GM21526 (cell line): ENCODE measurements at regions not wholly inside any gene's neighbourhood (a gene's known extent, or its start where the extent isn't known, plus 50 kb on each side); places are given as distances from the start of the nearest gene placed in this dataset.

Experiments
- ATAC-seq: cut with Tn5 transposase; IDR thresholded peaks from one replicate; pipeline ENCODE4 v1.9.1; 2021; ENCODE audit warnings: moderate library complexity; ENCODE audit not compliant: unreplicated experiment, low FRiP score

- no peak for ATAC-seq
These were observed 356.2 kb downstream of the AJAP1 start for GRCh38 chr1:5010656-5011055.

- no peak for ATAC-seq
These were observed 355.8 kb downstream of the AJAP1 start for GRCh38 chr1:5010236-5010635.

GRCh38 chr1:5009376-5010065 lies 355.1 kb downstream of the AJAP1 start:
- ATAC-seq, result no peak

- no peak for ATAC-seq
These were observed 350.8 kb downstream of the AJAP1 start for GRCh38 chr1:5005171-5005570.

GRCh38 chr1:5002676-5003075 lies 348.3 kb downstream of the AJAP1 start:
- ATAC-seq, result no peak

- no peak for ATAC-seq
These were observed 347.1 kb downstream of the AJAP1 start for GRCh38 chr1:5001466-5001865.

- ATAC-seq, result no peak
These were observed 331.9 kb downstream of the AJAP1 start for GRCh38 chr1:4986306-4986705.

GRCh38 chr1:4984841-4985240 lies 330.4 kb downstream of the AJAP1 start:
- ATAC-seq, result no peak

GRCh38 chr1:4980211-4980610 lies 325.8 kb downstream of the AJAP1 start:
- ATAC-seq, result no peak

GRCh38 chr1:4978660-4979390 lies 324.4 kb downstream of the AJAP1 start:
- no peak for ATAC-seq

GRCh38 chr1:4977701-4978100 lies 323.3 kb downstream of the AJAP1 start:
- ATAC-seq, result no peak

GRCh38 chr1:4976859-4977440 lies 322.5 kb downstream of the AJAP1 start:
- no peak for ATAC-seq

- no peak for ATAC-seq
These were observed 321.4 kb downstream of the AJAP1 start for GRCh38 chr1:4975856-4976255.

GRCh38 chr1:4974981-4975685 lies 320.7 kb downstream of the AJAP1 start:
- no peak for ATAC-seq

GRCh38 chr1:4973341-4973740 lies 318.9 kb downstream of the AJAP1 start:
- ATAC-seq, result no peak

- no peak for ATAC-seq
These were observed 318.4 kb downstream of the AJAP1 start for GRCh38 chr1:4972761-4973320.

- no peak for ATAC-seq
These were observed 317.3 kb downstream of the AJAP1 start for GRCh38 chr1:4971666-4972065.

- no peak for ATAC-seq
These were observed 316.1 kb downstream of the AJAP1 start for GRCh38 chr1:4970532-4970931.

- no peak for ATAC-seq
These were observed 315.2 kb downstream of the AJAP1 start for GRCh38 chr1:4969556-4970129.

- no peak for ATAC-seq
These were observed 311.1 kb downstream of the AJAP1 start for GRCh38 chr1:4965346-4966075.
